ENCODE measurements at regions not wholly inside any gene's neighbourhood (a gene's known extent, or its start where the extent isn't known, plus 50 kb on each side); places are given as distances from the start of the nearest gene placed in this dataset.

- no peak overlapping the region for H3K4me3 Mint-ChIP-seq
- no peaks in the 10 kb centered on the region for H3K36me3 Mint-ChIP-seq
- DNase-seq (ENCODE audit: low spot score) (no peak), ATAC-seq (no peak)
- H3K9me3 Mint-ChIP-seq, result no peaks in the 10 kb centered on the region
- H3K27ac Mint-ChIP-seq, result no peak overlapping the region
- ChIA-PET CTCF (no interaction called here), POLR2A (no interaction called here)
- TF ChIP-seq ARID4B (CRISPR knock-in tag; IDR thresholded peaks at IDR 0.05; ENCODE audit: borderline replicate concordance), result no peak
- no peak for TF ChIP-seq ZNF232 (CRISPR knock-in tag; IDR thresholded peaks at IDR 0.05)
- TF ChIP-seq ZNF423 (CRISPR knock-in tag; IDR thresholded peaks at IDR 0.05), result no peak
- no peak for TF ChIP-seq CDX4 (CRISPR knock-in tag; IDR thresholded peaks at IDR 0.05; ENCODE audit: borderline replicate concordance)
- no peak for TF ChIP-seq E2F1 (CRISPR knock-in tag; IDR thresholded peaks at IDR 0.05)
- no peak for TF ChIP-seq AR (CRISPR knock-in tag; IDR thresholded peaks at IDR 0.05)
- TF ChIP-seq AFF4 (CRISPR knock-in tag; IDR thresholded peaks at IDR 0.05; ENCODE audit: borderline replicate concordance), result no peak
- no peak for TF ChIP-seq NFE2L1 (CRISPR knock-in tag; IDR thresholded peaks at IDR 0.05)
- TF ChIP-seq SP1 (CRISPR knock-in tag; conservative IDR thresholded peaks at IDR 0.05), result no peak
- TF ChIP-seq MAX (CRISPR knock-in tag; IDR thresholded peaks at IDR 0.05), result no peak
- TF ChIP-seq ZNF396 (CRISPR knock-in tag; IDR thresholded peaks at IDR 0.05; ENCODE audit: borderline replicate concordance), result no peak
- TF ChIP-seq ATF1 (CRISPR knock-in tag; IDR thresholded peaks at IDR 0.05), result no peak
- no peak for TF ChIP-seq ZNF138 (CRISPR knock-in tag; conservative IDR thresholded peaks at IDR 0.05)
- no peaks in the 10 kb centered on the region for H3K4me1 Mint-ChIP-seq
- no peaks in the 10 kb centered on the region for H3K27me3 Mint-ChIP-seq (ENCODE audit: low read depth)
Measured at GRCh38 chr2:35614640-35615039, 740.9 kb upstream of the CRIM1 start.

Data from WTC11 (cell line).